ENCODE measurements at regions not wholly inside any gene's neighbourhood (a gene's known extent, or its start where the extent isn't known, plus 50 kb on each side); places are given as distances from the start of the nearest gene placed in this dataset.
A peak's percentile ranks its signal among the peaks of the same experiment; 100 is the strongest.

DNA sequence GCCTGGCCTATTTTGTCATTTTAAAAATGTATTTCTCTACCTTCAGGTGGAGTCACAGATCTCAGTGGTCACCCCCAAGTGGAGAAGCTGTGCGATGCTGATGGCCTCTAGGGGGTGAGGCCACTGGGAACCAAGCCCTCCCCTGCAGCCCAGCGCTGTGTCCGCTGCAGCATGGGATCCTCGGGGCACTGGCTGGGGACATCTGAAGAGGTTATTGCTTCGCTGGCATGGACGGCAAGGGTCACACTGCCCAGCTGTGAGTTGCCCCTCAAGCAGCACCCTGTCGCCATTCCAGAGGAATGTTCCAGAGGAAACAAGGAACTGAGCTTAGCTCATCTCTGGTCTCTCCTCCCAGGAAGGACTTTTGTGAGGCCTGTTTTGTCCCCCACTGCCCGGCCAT is 119.6 kb upstream of the S1PR3 start:
- TF ChIP-seq, protein P1, sequence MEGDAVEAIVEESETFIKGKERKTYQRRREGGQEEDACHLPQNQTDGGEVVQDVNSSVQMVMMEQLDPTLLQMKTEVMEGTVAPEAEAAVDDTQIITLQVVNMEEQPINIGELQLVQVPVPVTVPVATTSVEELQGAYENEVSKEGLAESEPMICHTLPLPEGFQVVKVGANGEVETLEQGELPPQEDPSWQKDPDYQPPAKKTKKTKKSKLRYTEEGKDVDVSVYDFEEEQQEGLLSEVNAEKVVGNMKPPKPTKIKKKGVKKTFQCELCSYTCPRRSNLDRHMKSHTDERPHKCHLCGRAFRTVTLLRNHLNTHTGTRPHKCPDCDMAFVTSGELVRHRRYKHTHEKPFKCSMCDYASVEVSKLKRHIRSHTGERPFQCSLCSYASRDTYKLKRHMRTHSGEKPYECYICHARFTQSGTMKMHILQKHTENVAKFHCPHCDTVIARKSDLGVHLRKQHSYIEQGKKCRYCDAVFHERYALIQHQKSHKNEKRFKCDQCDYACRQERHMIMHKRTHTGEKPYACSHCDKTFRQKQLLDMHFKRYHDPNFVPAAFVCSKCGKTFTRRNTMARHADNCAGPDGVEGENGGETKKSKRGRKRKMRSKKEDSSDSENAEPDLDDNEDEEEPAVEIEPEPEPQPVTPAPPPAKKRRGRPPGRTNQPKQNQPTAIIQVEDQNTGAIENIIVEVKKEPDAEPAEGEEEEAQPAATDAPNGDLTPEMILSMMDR (IDR thresholded peaks at IDR 0.05), result no peak
- intact Hi-C loops (cut with micrococcal nuclease), result no loop called here
- Mint-ChIP-seq H3K36me3 (no peaks in the 10 kb centered on the region), H3K27me3 (ENCODE audit: low read depth in 3 of 3) (peaks cover 18 to 48% (median 25%) of the 10 kb centered on the region in 3 donors), H3K4me1 (peaks cover 6% of the 10 kb centered on the region), H3K27ac (no peak overlapping the region), H3K9me3 (peaks cover 3 to 14% (median 10%) of the 10 kb centered on the region in 7 donors), H3K4me3 (peak overlapping the region in 1 of 2 donors; percentile 29)
- Histone ChIP-seq H3K79me2 (ENCODE audit: insufficient read depth, low read length) (no peaks in the 10 kb centered on the region), H3K27ac (ENCODE audit: low read depth in 1 of 2, low read length in 2 of 2) (no peak overlapping the region), H3K9ac (ENCODE audit: insufficient read depth, low read length, poor library complexity, severe bottlenecking) (no peak overlapping the region), H3K4me3 (replicated peaks in 1 of 3; ENCODE audit: low read depth in 2 of 3, low read length in 3 of 3) (no peak overlapping the region), H3K4me2 (replicated peaks; ENCODE audit: extremely low read depth, low read length, poor library complexity, severe bottlenecking) (no peak overlapping the region), H2AFZ (ENCODE audit: insufficient read depth, low read depth, low read length, poor library complexity, severe bottlenecking) (no peak overlapping the region), H3K36me3 (replicated peaks in 1 of 2; ENCODE audit: control insufficient read depth in 1 of 2, insufficient read depth in 2 of 2, low read length in 2 of 2) (no peaks in the 10 kb centered on the region), H4K20me1 (ENCODE audit: insufficient read depth, low read length) (no peaks in the 10 kb centered on the region), H3K27me3 (ENCODE audit: control insufficient read depth in 2 of 2, insufficient read depth in 2 of 2, low read length in 2 of 2) (peaks cover 5 to 43% of the 10 kb centered on the region in 2 donors), H3K4me1 (ENCODE audit: control insufficient read depth in 1 of 2, insufficient read depth in 2 of 2, low read length in 2 of 2) (no peaks in the 10 kb centered on the region), H3K9me3 (replicated peaks in 1 of 2; ENCODE audit: control insufficient read depth in 1 of 2, insufficient read depth in 1 of 2, low read length in 2 of 2) (peaks cover 0 to 6% of the 10 kb centered on the region in 2 donors)
- WGBS (ENCODE audit: insufficient coverage), result 94% methylated on average over 8 of the region's 8 CpGs
- DNase-seq, result no peak

DNA sequence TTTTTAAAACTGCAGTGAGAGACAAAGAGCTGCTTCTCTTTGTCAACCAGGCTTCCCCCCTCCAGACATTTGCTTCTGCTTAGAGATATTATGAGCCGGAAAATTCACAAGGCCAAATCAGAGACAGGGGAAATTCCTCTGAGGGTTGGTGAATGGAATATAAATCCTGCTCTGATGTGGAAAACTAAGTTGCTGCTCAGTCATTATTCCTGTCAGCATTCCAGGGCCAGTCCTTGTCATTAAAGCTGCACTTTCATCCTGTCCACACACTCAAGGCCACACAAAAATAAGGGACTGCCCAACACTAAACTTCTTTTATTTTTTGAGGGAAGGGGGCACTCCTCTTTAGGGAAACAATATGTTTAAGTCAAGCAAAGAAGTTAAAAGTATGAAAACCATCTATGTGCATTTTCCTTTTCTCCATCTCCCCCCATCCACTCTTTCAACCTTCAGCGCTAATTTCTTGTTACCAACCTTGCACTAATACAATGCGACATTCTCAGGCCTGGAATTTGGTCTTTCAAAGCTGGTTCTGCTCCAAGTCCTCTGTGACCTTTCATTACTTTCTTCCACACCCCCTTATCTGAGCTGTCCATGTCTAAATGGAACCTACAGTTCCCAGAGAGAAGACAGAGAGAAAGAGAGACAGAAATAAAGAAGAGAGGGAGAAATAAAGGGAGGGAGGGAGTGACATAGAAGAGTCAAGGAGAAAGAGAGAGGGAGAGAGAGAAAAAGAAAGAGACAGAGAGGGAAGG is 118.9 kb upstream of the S1PR3 start:
- Histone ChIP-seq H4K20me1 (ENCODE audit: insufficient read depth, low read length) (no peaks in the 10 kb centered on the region), H3K4me2 (replicated peaks; ENCODE audit: extremely low read depth, low read length, poor library complexity, severe bottlenecking) (no peak overlapping the region), H3K27ac (ENCODE audit: low read depth in 1 of 2, low read length in 2 of 2) (no peak overlapping the region), H3K9me3 (replicated peaks in 1 of 2; ENCODE audit: control insufficient read depth in 1 of 2, insufficient read depth in 1 of 2, low read length in 2 of 2) (peaks cover 0 to 5% of the 10 kb centered on the region in 2 donors), H3K79me2 (ENCODE audit: insufficient read depth, low read length) (no peaks in the 10 kb centered on the region), H3K4me1 (ENCODE audit: control insufficient read depth in 1 of 2, insufficient read depth in 2 of 2, low read length in 2 of 2) (no peaks in the 10 kb centered on the region), H3K9ac (ENCODE audit: insufficient read depth, low read length, poor library complexity, severe bottlenecking) (no peak overlapping the region), H3K4me3 (replicated peaks in 1 of 3; ENCODE audit: low read depth in 2 of 3, low read length in 3 of 3) (no peak overlapping the region), H3K36me3 (replicated peaks in 1 of 2; ENCODE audit: control insufficient read depth in 1 of 2, insufficient read depth in 2 of 2, low read length in 2 of 2) (no peaks in the 10 kb centered on the region), H3K27me3 (ENCODE audit: control insufficient read depth in 2 of 2, insufficient read depth in 2 of 2, low read length in 2 of 2) (peaks cover 5 to 39% of the 10 kb centered on the region in 2 donors), H2AFZ (ENCODE audit: insufficient read depth, low read depth, low read length, poor library complexity, severe bottlenecking) (no peak overlapping the region)
- H3K4me1 Mint-ChIP-seq, result peaks cover 6% of the 10 kb centered on the region
- peak overlapping the region in 1 of 2 donors; percentile 46 for H3K4me3 Mint-ChIP-seq
- WGBS (ENCODE audit: insufficient coverage), result 94% methylated on average over 2 of the region's 3 CpGs
- H3K27me3 Mint-ChIP-seq (ENCODE audit: low read depth in 3 of 3), result peaks cover 18 to 42% (median 25%) of the 10 kb centered on the region in 3 donors
- no peak for DNase-seq
- no peak overlapping the region for H3K27ac Mint-ChIP-seq
- peaks cover 3 to 14% (median 8%) of the 10 kb centered on the region in 7 donors for H3K9me3 Mint-ChIP-seq
- intact Hi-C loops (cut with micrococcal nuclease), result no loop called here
- no peaks in the 10 kb centered on the region for H3K36me3 Mint-ChIP-seq
- TF ChIP-seq, protein P1 (IDR thresholded peaks at IDR 0.05), result no peak

Data from CD14-positive monocyte (primary cell).